Mesothelial cell of epicardium (in vitro differentiated cells): ENCODE measurements at regions not wholly inside any gene's neighbourhood (a gene's known extent, or its start where the extent isn't known, plus 50 kb on each side); places are given as distances from the start of the nearest gene placed in this dataset.

Source experiments
- DNase-seq, 2 experiments: peaks; one replicate each; pipeline ENCODE4 v3.0.0; 2021; ENCODE audit warnings: low spot score in 2 of 2; ENCODE audit not compliant: unreplicated experiment in 2 of 2
- H3K27ac Mint-ChIP-seq: 2 replicates; pipeline ENCODE4 v1.8.0; 2021; ENCODE audit warnings: mixed read lengths
- H3K27me3 Mint-ChIP-seq: 2 replicates; pipeline ENCODE4 v1.8.0; 2021; ENCODE audit warnings: low read depth, mixed read lengths
- H3K36me3 Mint-ChIP-seq: 2 replicates; pipeline ENCODE4 v1.8.0; 2021; ENCODE audit warnings: mixed read lengths
- H3K4me1 Mint-ChIP-seq: 2 replicates; pipeline ENCODE4 v1.8.0; 2021; ENCODE audit warnings: mixed read lengths
- H3K4me3 Mint-ChIP-seq: 2 replicates; pipeline ENCODE4 v1.8.0; 2021; ENCODE audit warnings: mild to moderate bottlenecking, moderate library complexity, mixed read lengths
- H3K9me3 Mint-ChIP-seq: 2 replicates; pipeline ENCODE4 v1.8.0; 2021; ENCODE audit warnings: mixed read lengths
- CTCF ChIP-seq: fragments of 200-600 bp; sonication (generic); IDR thresholded peaks from one replicate; pipeline ENCODE4 v1.5.0; 2021; ENCODE audit warnings: antibody characterized with exemption; ENCODE audit not compliant: unreplicated experiment

- DNase-seq = no peak
- TF ChIP-seq CTCF = no peak
- H3K27me3 Mint-ChIP-seq = no peaks in the 10 kb centered on the region
- no peaks in the 10 kb centered on the region for H3K9me3 Mint-ChIP-seq
- no peak overlapping the region for H3K27ac Mint-ChIP-seq
- peaks cover 15% of the 10 kb centered on the region for H3K4me1 Mint-ChIP-seq
- no peak overlapping the region for H3K4me3 Mint-ChIP-seq
- no peaks in the 10 kb centered on the region for H3K36me3 Mint-ChIP-seq
Measured at GRCh38 chr4:52231526-52231925, 180.4 kb downstream of the SPATA18 start.

DNA sequence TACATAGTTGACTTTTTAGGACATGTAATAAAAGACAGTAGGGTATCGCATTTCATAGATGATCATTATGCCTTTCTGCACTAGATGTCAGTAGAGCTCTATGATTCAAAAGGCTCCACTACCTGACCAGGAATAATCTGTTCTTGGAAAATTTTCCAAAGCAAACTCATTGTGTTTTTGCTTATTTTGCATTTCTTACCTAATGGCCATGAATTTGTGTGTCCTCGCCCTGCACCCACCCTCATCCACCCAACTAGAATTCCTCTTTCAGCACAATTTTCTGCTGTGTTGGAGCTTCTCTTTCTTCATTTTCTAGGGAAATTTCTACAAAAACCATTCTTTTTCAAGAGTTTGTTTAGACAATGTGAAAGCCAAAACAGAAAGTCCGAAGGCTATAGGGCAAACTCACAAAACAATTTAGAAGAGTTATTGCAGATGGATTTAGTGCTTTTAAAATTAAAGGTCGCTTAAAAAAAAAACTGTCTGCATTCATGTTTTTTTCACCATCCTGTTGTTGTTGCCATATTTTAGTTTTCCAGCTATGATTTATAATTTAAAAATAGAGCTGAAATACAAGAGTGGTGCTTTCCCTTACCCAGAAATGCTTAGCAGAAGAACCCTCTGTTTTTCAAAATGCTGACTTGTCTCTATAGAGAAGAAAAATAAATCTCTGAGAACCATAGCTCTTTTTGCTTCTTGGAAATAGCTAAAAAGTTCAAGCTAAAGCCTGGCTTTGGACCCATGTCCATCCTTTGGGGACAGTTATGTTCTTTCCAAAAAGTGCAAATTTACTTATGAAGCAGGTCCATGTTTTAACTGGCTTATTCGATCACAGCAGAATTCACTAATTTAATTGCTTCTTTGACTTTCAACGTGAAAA lies 183.7 kb downstream of the SPATA18 start:
- Mint-ChIP-seq H3K36me3 (no peaks in the 10 kb centered on the region), H3K27me3 (no peaks in the 10 kb centered on the region), H3K27ac (peak overlapping the region; percentile 37), H3K9me3 (no peaks in the 10 kb centered on the region), H3K4me3 (peak overlapping the region; percentile 6), H3K4me1 (peaks cover 15% of the 10 kb centered on the region)
- DNase-seq = no peak
- peak; percentile 52 for TF ChIP-seq CTCF

DNA sequence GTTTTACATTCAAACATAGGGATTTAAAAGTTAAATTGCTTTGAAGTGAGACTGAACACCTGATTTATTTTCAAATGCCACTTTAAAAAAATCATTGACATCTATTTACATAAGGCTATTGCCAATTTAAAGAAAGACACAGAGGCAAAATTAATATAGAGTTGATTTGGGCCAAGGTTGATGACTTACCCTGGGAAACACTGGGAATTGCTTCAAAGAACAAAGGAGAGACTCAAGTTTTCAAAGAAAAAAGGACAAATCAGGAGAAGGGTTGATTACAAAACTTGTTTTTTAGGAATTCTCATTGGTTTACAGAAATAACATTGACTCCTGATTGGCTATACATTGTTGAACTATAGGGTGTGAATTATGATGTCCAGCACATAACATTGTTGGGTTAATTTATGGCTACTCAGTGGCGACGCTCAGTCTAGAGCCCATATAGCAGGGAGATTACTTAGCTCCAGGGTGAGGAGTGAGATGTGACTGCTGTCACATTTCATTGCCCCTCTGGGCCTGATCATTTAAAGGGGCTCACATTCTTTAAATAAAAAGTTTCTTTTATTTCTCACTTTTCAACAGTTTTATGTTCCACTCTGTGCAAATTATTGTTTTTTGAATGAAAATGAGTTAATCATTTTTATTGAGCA lies 184.6 kb downstream of the SPATA18 start:
- no peak overlapping the region for H3K27ac Mint-ChIP-seq
- peaks cover 17% of the 10 kb centered on the region for H3K4me1 Mint-ChIP-seq
- H3K9me3 Mint-ChIP-seq = no peaks in the 10 kb centered on the region
- no peaks in the 10 kb centered on the region for H3K36me3 Mint-ChIP-seq
- TF ChIP-seq CTCF = no peak
- no peaks in the 10 kb centered on the region for H3K27me3 Mint-ChIP-seq
- no peak overlapping the region for H3K4me3 Mint-ChIP-seq
- no peak for DNase-seq

DNA sequence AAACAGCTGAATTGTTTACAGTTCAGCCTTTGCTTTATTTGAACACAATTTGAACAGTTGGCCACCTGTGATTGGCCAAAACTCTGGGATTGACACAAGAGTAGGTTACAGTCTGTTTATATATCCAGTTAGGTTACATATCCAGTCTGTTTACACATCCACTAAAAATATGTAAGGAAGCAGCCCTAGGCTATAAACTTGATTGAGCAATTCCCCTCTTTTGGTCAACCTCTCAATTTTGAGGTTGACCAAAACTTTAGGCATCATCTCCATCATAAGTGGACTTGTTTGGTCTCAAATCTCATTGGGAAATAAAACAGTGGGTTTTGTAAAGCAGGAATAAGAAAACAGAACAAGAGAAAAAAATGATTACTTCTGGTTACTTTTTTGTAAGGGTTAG lies 190.8 kb downstream of the SPATA18 start:
- no peak overlapping the region for H3K27ac Mint-ChIP-seq

GRCh38 chr4:52243367-52243766 lies 192.3 kb downstream of the SPATA18 start:
- Mint-ChIP-seq H3K27ac (no peak overlapping the region), H3K9me3 (peaks cover 8% of the 10 kb centered on the region), H3K36me3 (no peaks in the 10 kb centered on the region), H3K4me3 (no peak overlapping the region), H3K27me3 (no peaks in the 10 kb centered on the region), H3K4me1 (peaks cover 26% of the 10 kb centered on the region)
- no peak for TF ChIP-seq CTCF
- DNase-seq = no peak

More for the DNA sequence above, 190.8 kb downstream of the SPATA18 start:
- TF ChIP-seq CTCF = no peak
- Mint-ChIP-seq H3K4me1 (peaks cover 24% of the 10 kb centered on the region), H3K36me3 (no peaks in the 10 kb centered on the region), H3K9me3 (peaks cover 8% of the 10 kb centered on the region), H3K27me3 (no peaks in the 10 kb centered on the region), H3K4me3 (no peak overlapping the region)
- no peak for DNase-seq
